Thoracic aorta (tissue), 2 donors: ENCODE measurements at regions not wholly inside any gene's neighbourhood (a gene's known extent, or its start where the extent isn't known, plus 50 kb on each side); places are given as distances from the start of the nearest gene placed in this dataset.

ENCODE experiments used
- ATAC-seq: fragments of 150-250 bp; one replicate; pipeline ENCODE4 v1.8.0; 2017; ENCODE audit warnings: low read depth; ENCODE audit not compliant: insufficient number of reproducible peaks, low FRiP score
- DNase-seq: peaks from one replicate; pipeline ENCODE4 v3.0.0-alpha.2; 2020; ENCODE audit warnings: low spot score
- H3K27ac ChIP-seq, 2 donors: fragments of 200-600 bp; sonication (generic); 1 replicate in 1 of 2; 2 replicates in 1 of 2; pipeline ENCODE4 v1.5.1; 2016; ENCODE audit warnings: mild to moderate bottlenecking in 2 of 2, moderate library complexity in 2 of 2
- H3K27me3 ChIP-seq: fragments of 200-600 bp; sonication (generic); replicated peaks from 2 replicates; pipeline ENCODE4 v1.6.0; 2016; ENCODE audit warnings: mild to moderate bottlenecking; ENCODE audit not compliant: insufficient read depth
- H3K36me3 ChIP-seq: fragments of 200-600 bp; sonication (generic); one replicate; pipeline ENCODE4 v1.5.1; 2016
- H3K4me1 ChIP-seq, 2 donors: fragments of 200-600 bp; sonication (generic); 1 replicate in 1 of 2; 2 replicates in 1 of 2; pipeline versions ENCODE4 v1.5.1 to v1.6.0; 2016; ENCODE audit warnings: low read depth in 2 of 2, mild to moderate bottlenecking in 1 of 2; ENCODE audit not compliant: control insufficient read depth in 1 of 2
- H3K4me3 ChIP-seq: fragments of 200-600 bp; sonication (generic); 2 replicates; pipeline ENCODE4 v1.5.1; 2016; ENCODE audit warnings: mild to moderate bottlenecking
- H3K9me3 ChIP-seq: fragments of 200-600 bp; sonication (generic); 2 replicates; pipeline ENCODE4 v1.5.1; 2016
- TF ChIP-seq, protein P1 (sequence below): fragments of 200-600 bp; sonication (generic); IDR thresholded peaks from one replicate; pipeline ENCODE4 v1.5.1; 2019; ENCODE audit warnings: antibody characterized with exemption

- DNase-seq, result no peak
- Histone ChIP-seq H3K9me3 (no peaks in the 10 kb centered on the region), H3K4me1 (no peaks in the 10 kb centered on the region), H3K27me3 (no peaks in the 10 kb centered on the region), H3K27ac (no peak overlapping the region), H3K4me3 (no peak overlapping the region), H3K36me3 (no peaks in the 10 kb centered on the region)
- TF ChIP-seq, protein P1, sequence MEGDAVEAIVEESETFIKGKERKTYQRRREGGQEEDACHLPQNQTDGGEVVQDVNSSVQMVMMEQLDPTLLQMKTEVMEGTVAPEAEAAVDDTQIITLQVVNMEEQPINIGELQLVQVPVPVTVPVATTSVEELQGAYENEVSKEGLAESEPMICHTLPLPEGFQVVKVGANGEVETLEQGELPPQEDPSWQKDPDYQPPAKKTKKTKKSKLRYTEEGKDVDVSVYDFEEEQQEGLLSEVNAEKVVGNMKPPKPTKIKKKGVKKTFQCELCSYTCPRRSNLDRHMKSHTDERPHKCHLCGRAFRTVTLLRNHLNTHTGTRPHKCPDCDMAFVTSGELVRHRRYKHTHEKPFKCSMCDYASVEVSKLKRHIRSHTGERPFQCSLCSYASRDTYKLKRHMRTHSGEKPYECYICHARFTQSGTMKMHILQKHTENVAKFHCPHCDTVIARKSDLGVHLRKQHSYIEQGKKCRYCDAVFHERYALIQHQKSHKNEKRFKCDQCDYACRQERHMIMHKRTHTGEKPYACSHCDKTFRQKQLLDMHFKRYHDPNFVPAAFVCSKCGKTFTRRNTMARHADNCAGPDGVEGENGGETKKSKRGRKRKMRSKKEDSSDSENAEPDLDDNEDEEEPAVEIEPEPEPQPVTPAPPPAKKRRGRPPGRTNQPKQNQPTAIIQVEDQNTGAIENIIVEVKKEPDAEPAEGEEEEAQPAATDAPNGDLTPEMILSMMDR, result no peak
- ATAC-seq, result no peak
Observed at GRCh38 chr5:129174480-129174879, 79.9 kb downstream of the ISOC1 start.

GRCh38 chr5:129177451-129177850 lies 82.9 kb downstream of the ISOC1 start:
- H3K4me1 ChIP-seq, result no peaks in the 10 kb centered on the region
- no peak for ATAC-seq
- no peak overlapping the region for H3K27ac ChIP-seq
- no peaks in the 10 kb centered on the region for H3K9me3 ChIP-seq
- H3K36me3 ChIP-seq, result no peaks in the 10 kb centered on the region
- no peak overlapping the region for H3K4me3 ChIP-seq
- H3K27me3 ChIP-seq, result no peaks in the 10 kb centered on the region
- DNase-seq, result no peak
- TF ChIP-seq, protein P1, result no peak

DNA sequence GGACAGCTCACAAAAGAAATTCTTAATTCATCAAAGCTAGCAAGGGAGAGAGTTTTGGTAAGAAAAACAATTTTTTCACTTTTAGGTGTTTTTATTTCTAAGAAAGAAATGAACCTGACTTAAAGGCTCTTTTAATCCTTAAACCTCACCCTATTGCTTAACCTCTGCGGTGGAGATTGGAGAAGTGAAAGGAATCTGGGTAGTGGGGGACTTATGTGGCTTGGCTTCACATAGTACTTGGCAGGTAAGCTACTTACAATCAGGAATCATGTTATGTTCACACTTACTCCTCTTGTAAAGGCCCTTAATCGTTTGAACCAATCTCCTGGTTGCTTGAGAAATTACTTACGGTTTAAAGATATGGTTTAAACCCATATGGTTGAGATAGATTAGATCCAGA lies 104.8 kb downstream of the ISOC1 start:
- ATAC-seq, result no peak

DNA sequence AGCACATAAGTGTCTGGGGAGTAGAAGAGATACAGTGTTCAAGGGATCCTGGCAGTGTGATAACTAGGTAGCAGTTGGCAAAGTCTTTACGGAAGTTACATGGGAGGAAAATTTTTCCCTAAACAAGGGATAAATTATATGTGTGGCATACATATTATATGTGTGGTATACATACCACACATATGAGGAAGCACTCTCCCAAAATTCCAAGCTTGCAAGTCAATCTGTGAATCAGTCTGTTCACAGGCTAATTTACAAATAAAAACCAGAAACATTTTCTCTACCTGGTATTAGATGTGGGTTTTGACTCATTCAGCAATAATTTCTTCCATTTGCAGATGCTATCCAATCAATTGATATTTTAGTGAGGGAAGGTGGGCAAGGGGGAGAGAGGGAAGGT lies 110.0 kb downstream of the ISOC1 start:
- H3K9me3 ChIP-seq, result no peaks in the 10 kb centered on the region
- H3K4me1 ChIP-seq, result peaks cover 0 to 16% of the 10 kb centered on the region in 2 donors
- no peaks in the 10 kb centered on the region for H3K27me3 ChIP-seq

More for the DNA sequence above, 104.8 kb downstream of the ISOC1 start:
- Histone ChIP-seq H3K27me3 (no peaks in the 10 kb centered on the region), H3K4me3 (no peak overlapping the region), H3K9me3 (no peaks in the 10 kb centered on the region), H3K27ac (no peak overlapping the region), H3K36me3 (no peaks in the 10 kb centered on the region), H3K4me1 (peaks cover 0 to 6% of the 10 kb centered on the region in 2 donors)
- TF ChIP-seq, protein P1, result no peak
- DNase-seq, result no peak

GRCh38 chr5:129216001-129216400 lies 121.5 kb downstream of the ISOC1 start:
- no peak overlapping the region for H3K4me3 ChIP-seq
- H3K27me3 ChIP-seq, result no peaks in the 10 kb centered on the region
- no peaks in the 10 kb centered on the region for H3K36me3 ChIP-seq
- H3K9me3 ChIP-seq, result peaks cover 3% of the 10 kb centered on the region
- no peak for DNase-seq
- H3K27ac ChIP-seq, result no peak overlapping the region
- H3K4me1 ChIP-seq, result no peaks in the 10 kb centered on the region
- ATAC-seq, result no peak
- TF ChIP-seq, protein P1, result no peak

More for the DNA sequence above, 110.0 kb downstream of the ISOC1 start:
- Histone ChIP-seq H3K36me3 (no peaks in the 10 kb centered on the region), H3K4me3 (no peak overlapping the region), H3K27ac (no peak overlapping the region)
- DNase-seq (no peak), ATAC-seq (no peak)
- TF ChIP-seq, protein P1, result no peak
